ENCODE measurements at regions not wholly inside any gene's neighbourhood (a gene's known extent, or its start where the extent isn't known, plus 50 kb on each side); places are given as distances from the start of the nearest gene placed in this dataset.

- Histone ChIP-seq H3K27me3 (no peaks in the 10 kb centered on the region), H3K4me1 (no peaks in the 10 kb centered on the region), H3K4me3 (no peak overlapping the region), H3K36me3 (no peaks in the 10 kb centered on the region), H3K9me3 (no peaks in the 10 kb centered on the region), H3K27ac (no peak overlapping the region)
- DNase-seq = no peak
- peak in 1 of 4 donors; percentile 36 for ATAC-seq
- intact Hi-C loops (cut with DNase I) = no loop called here
- WGBS (ENCODE audit: insufficient coverage, low coverage, low lambda C conversion rate, missing lambda C conversion rate) = no CpG with 5 or more reads among the region's 7 CpGs
- TF ChIP-seq POLR2A (IDR thresholded peaks at IDR 0.05) = no peak
- no peak for TF ChIP-seq CTCF (IDR thresholded peaks at IDR 0.05)
These were observed 139.9 kb upstream of the NUPR2 start for GRCh38 chr7:56256108-56256507.

GRCh38 chr7:56250135-56250534 is 133.9 kb upstream of the NUPR2 start:
- Histone ChIP-seq H3K27ac (no peak overlapping the region), H3K27me3 (no peaks in the 10 kb centered on the region), H3K9me3 (no peaks in the 10 kb centered on the region), H3K4me3 (no peak overlapping the region), H3K4me1 (no peaks in the 10 kb centered on the region), H3K36me3 (no peaks in the 10 kb centered on the region)
- DNase-seq (no peak), ATAC-seq (no peak)
- TF ChIP-seq POLR2A (IDR thresholded peaks at IDR 0.05) = no peak
- intact Hi-C loops (cut with DNase I) = no loop called here
- 35% methylated on average over 3 of the region's 3 CpGs for WGBS (ENCODE audit: insufficient coverage, low coverage, low lambda C conversion rate, missing lambda C conversion rate)

- intact Hi-C loops (cut with DNase I) = no loop called here
- DNase-seq (no peak), ATAC-seq (no peak)
- no peak for TF ChIP-seq POLR2A (IDR thresholded peaks at IDR 0.05)
- no peak for TF ChIP-seq CTCF (IDR thresholded peaks at IDR 0.05)
- no peaks in the 10 kb centered on the region for H3K4me1 ChIP-seq
- 22% methylated on average over 10 of the region's 28 CpGs for WGBS (ENCODE audit: insufficient coverage, low coverage, low lambda C conversion rate, missing lambda C conversion rate)
- no peaks in the 10 kb centered on the region for H3K9me3 ChIP-seq
- no peaks in the 10 kb centered on the region for H3K27me3 ChIP-seq
- H3K4me3 ChIP-seq = no peak overlapping the region
- H3K27ac ChIP-seq = no peak overlapping the region
- no peaks in the 10 kb centered on the region for H3K36me3 ChIP-seq
These were observed 113.4 kb upstream of the NUPR2 start for GRCh38 chr7:56229631-56230030.

- DNase-seq (no peak), ATAC-seq (no peak)
- no peaks in the 10 kb centered on the region for H3K36me3 ChIP-seq
- H3K9me3 ChIP-seq = no peaks in the 10 kb centered on the region
- no peak for TF ChIP-seq CTCF (IDR thresholded peaks at IDR 0.05)
- TF ChIP-seq POLR2A (IDR thresholded peaks at IDR 0.05) = no peak
- intact Hi-C loops (cut with DNase I) = no loop called here
- H3K27me3 ChIP-seq = no peaks in the 10 kb centered on the region
- WGBS (ENCODE audit: insufficient coverage, low coverage, low lambda C conversion rate, missing lambda C conversion rate) = 21% methylated on average over 4 of the region's 6 CpGs
- no peaks in the 10 kb centered on the region for H3K4me1 ChIP-seq
- no peak overlapping the region for H3K4me3 ChIP-seq
- H3K27ac ChIP-seq = no peak overlapping the region
These were observed 106.6 kb upstream of the NUPR2 start for GRCh38 chr7:56222866-56223265.

- no peak for ATAC-seq
- WGBS (ENCODE audit: insufficient coverage, low coverage, low lambda C conversion rate, missing lambda C conversion rate) = 22% methylated on average over 5 of the region's 5 CpGs
These were observed 102.8 kb upstream of the NUPR2 start for GRCh38 chr7:56219017-56219416.

More at GRCh38 chr7:56219017-56219416, 102.8 kb upstream of the NUPR2 start:
- intact Hi-C loops (cut with DNase I) = no loop called here
- Histone ChIP-seq H3K4me3 (no peak overlapping the region), H3K27ac (no peak overlapping the region), H3K9me3 (no peaks in the 10 kb centered on the region), H3K27me3 (no peaks in the 10 kb centered on the region), H3K4me1 (no peaks in the 10 kb centered on the region), H3K36me3 (no peaks in the 10 kb centered on the region)
- no peak for DNase-seq
- no peak for TF ChIP-seq POLR2A (IDR thresholded peaks at IDR 0.05)
- TF ChIP-seq CTCF (IDR thresholded peaks at IDR 0.05) = no peak

All from right lobe of liver (tissue), 6 donors.